GM21737 (cell line): ENCODE measurements at regions not wholly inside any gene's neighbourhood (a gene's known extent, or its start where the extent isn't known, plus 50 kb on each side); places are given as distances from the start of the nearest gene placed in this dataset.

Experiments used
- ATAC-seq: cut with Tn5 transposase; IDR thresholded peaks from one replicate; pipeline ENCODE4 v1.9.1; 2021; ENCODE audit warnings: mild to moderate bottlenecking, moderate library complexity; ENCODE audit not compliant: unreplicated experiment

- ATAC-seq = no peak
These were observed 326.7 kb upstream of the NCAM1 start for GRCh38 chr11:112634551-112634950.

GRCh38 chr11:112634995-112635737 is 326.1 kb upstream of the NCAM1 start:
- no peak for ATAC-seq

DNA sequence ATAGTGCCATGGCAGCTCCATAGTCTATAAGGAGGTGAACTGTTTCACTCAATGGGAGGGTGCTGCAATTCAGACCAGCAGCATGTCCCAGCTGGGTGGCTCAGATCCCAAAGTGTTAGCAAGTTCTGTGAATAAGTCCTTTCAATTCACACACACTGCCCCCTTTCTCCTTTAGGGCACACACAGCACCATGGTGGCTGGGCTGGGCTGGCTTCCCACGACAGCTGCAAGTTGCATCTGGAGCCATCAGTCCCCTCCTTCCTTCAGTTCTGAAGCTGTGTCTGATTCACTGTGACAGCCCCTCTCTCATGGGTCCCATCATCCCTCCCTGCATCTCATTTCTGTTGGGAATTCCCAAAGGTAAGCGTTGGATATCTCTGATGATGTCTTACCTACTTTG is 324.1 kb upstream of the NCAM1 start:
- no peak for ATAC-seq

- no peak for ATAC-seq
These were observed 323.3 kb upstream of the NCAM1 start for GRCh38 chr11:112637876-112638275.

- ATAC-seq = no peak
These were observed 321.8 kb upstream of the NCAM1 start for GRCh38 chr11:112639469-112639868.

GRCh38 chr11:112643416-112643815 is 317.8 kb upstream of the NCAM1 start:
- ATAC-seq = no peak

GRCh38 chr11:112644410-112645131 is 316.6 kb upstream of the NCAM1 start:
- ATAC-seq = no peak

DNA sequence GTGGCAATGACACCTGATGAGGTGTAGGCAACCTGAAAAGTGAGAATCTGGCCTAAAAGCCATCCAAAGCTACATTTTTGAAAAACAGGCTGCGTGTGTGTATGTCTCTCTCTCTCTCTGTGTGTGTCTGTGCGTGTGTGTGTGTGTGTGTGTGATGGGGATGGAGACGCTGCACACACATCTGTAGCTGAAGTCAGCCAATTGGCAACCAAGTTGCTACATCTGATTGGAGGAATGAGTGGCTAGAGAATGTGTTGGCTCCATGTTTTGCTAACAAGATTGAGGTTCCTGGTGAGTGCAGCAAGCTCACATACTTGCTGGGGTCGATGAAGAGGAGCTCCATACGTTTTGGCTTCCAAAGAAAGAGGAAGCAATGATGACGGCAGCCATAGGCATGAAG is 311.4 kb upstream of the NCAM1 start:
- no peak for ATAC-seq

GRCh38 chr11:112650527-112650926 is 310.7 kb upstream of the NCAM1 start:
- ATAC-seq = no peak

DNA sequence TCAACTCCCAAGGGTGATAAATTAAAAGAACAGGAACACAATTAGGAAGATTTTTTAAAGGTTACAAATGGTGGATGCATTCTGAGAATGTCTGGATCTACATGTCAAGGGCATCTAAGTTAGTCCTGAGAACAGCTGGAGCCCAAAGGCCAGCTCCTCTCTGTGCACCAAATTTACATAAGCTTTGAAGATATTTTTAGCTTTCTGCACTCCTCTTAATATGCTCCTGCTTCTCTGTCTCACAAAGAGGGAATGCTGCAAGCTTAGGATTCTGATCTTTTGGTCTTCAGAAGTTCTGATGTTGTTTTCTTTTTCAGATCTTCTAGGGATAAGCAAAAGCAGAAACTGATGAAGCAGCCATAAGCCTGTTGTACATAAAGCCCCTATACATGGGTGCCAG is 309.8 kb upstream of the NCAM1 start:
- ATAC-seq = no peak

DNA sequence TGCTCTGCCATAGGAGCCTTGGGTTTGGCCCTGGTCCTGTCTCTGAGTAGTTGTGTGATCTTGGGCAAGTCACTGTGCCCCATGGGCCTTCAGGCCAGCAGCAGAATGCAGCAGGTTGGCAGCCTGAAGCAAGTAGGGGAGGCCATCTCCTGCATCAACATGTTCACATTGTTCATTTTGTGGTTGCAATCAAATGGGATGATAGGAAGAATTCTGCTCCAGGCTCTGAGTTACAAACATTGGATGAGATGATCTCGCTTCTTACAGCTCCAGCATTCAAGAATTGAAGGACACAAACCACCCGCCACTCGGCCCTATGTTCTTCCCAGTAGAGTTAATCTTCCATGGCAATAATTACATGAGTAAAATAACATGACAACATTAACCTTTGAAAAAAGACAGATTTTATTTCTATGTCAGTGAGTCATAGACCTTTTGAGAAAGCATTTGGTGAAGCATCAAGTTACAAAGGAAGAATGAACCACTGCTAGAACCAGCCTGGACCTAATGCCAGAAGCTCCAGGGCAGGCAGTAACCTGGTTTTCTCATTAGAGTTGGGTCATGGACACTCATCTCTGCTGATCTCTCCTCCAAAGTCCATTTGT is 308.3 kb upstream of the NCAM1 start:
- ATAC-seq = no peak

DNA sequence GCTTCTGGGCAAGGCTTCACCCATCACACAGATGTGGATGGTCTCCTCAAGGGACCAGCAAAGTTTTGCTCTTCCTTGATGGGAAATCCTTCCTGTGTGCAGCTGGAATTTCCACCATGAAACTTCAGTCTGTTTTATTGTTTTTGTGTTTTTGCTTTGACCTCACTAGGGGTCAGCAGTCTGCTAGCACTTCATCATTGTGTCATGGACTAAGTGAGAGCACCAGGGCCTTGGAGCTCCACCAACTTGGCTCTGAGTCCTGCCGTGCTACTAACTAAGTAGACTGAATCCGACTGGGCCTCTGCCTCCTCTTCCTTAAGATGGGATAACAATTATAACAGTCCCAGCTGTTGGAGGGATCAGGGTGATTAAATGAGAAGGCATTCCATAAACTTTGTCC is 305.8 kb upstream of the NCAM1 start:
- no peak for ATAC-seq

DNA sequence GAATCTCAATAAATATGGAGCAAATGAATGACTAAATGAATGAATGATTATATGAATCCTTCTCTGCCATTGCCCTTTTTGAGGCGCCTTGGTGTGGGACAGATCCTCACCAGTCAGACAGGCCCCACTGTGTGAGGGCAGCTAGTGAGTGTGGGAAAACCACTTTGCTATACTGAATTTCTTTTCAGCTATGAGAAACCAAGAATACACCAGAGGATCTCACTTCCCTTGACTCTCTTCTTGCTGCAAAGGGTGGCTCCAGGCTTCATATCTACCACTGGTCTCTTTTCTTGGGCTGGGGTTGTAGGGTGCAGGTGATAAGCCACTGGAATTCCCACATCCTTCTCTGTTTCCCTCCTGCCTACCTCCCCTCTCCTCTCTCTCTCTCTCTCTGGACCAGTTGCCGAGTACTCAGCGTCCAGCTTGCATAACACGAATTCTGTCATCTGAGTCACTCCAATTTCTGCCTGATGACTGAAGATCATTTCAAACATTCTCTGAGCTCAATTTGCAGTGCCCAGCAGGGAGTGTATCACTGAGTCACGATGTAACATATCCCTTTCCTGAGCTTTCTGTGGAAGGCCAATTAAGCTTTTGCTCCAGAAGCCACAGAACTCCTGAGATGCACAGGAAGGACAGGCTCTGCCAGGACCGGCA is 304.3 kb upstream of the NCAM1 start:
- no peak for ATAC-seq

DNA sequence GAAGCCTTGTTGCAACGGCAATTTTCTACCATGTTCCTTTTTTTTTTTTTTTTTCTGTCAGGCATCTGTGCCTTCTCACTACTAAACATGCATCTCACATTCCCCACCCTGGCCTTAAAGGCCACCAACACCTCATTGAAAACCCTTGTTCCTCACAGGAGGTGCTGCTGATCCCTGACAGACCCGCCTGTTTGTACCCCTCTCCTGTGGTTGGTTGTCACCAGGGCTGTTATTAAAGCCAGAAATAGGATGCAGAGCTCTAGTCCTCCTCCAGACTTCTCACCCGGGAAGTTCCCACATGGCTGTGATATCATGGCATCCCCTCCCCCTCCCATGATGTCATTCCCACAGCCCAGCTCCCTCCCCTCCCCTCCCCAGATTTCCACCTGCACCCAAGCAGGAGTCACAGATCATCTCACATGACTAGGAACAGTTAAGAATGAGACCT is 302.8 kb upstream of the NCAM1 start:
- no peak for ATAC-seq

- no peak for ATAC-seq
These were observed 300.1 kb upstream of the NCAM1 start for GRCh38 chr11:112661146-112661545.

DNA sequence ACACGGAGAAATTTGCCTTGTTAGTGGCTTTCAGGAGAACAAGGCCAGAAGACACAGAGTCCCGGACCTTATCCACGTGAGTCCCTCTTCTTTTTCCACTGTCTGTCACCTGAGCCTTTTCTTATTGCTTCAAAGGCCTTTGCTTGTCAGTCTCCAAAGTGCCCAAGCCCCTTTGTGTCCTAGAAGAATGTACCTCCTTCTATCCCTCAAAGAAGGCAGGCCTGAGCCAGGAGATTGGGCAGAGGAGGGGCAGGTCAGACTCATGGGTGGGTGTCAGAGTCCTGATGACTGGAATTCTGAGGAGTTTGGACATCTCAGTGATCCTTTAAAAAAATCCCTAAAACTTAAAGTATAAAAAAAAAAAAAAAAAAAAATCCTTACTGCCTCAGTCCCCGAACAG is 299.6 kb upstream of the NCAM1 start:
- no peak for ATAC-seq

DNA sequence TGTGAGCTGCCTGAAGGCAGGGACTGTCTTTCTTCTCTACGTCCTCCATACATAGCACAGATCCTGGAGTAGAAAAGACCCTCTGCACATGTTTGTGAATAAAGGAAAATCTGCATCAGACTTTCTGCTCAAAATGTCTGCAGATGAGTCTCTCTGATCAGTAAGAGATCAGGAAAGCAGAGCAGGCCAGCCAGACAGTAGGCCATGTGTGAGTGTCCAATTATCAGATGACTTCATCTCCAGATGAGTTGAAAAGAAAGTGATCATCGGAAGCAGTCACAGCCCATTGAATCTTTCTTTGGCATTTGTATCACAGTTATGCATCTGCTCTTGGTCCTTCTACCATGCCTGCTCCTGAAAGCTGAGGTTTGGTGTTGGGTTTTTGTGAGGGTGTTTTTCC is 298.7 kb upstream of the NCAM1 start:
- ATAC-seq = no peak

GRCh38 chr11:112663947-112664634 is 297.1 kb upstream of the NCAM1 start:
- no peak for ATAC-seq

- ATAC-seq = no peak
These were observed 295.9 kb upstream of the NCAM1 start for GRCh38 chr11:112665291-112665690.

DNA sequence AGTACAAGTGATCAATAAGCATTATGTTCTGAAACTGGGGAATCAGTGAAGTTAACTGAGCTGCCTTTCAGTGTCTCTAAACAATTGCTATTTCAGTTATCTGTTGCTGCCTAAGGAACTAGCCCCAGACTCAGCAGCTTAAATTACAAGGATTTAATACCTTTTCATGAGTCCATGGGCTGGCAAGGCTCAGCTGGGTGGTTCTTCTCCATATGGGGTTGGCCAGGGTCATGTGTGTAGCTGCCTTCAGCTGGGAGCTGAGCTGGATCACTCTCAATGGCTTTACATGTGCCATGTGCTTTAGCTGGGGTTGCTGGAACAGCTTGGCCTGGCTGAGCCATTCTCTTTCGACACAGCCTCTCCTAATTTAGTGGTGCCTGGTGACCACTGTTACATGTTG is 295.0 kb upstream of the NCAM1 start:
- ATAC-seq = no peak
